ENCODE measurements at regions not wholly inside any gene's neighbourhood (a gene's known extent, or its start where the extent isn't known, plus 50 kb on each side); places are given as distances from the start of the nearest gene placed in this dataset.

- H3K36me3 ChIP-seq (replicated peaks in 1 of 2; ENCODE audit: insufficient read depth in 1 of 2, low read depth in 2 of 2) = no peaks in the 10 kb centered on the region
- no peaks in the 10 kb centered on the region for H3K4me1 ChIP-seq
- H3K4me3 ChIP-seq = no peak overlapping the region
- intact Hi-C loops (cut with DNase I) = no loop called here
- 97 to 98% methylated on average over 3 of the region's 3 CpGs for WGBS, 2 donors
- no peaks in the 10 kb centered on the region for H3K27me3 ChIP-seq
- TF ChIP-seq POLR2A (IDR thresholded peaks at IDR 0.05) = no peak
- TF ChIP-seq CTCF (IDR thresholded peaks at IDR 0.05) = no peak
- ATAC-seq (no peak), DNase-seq (no peak)
- H3K9me3 ChIP-seq = no peaks in the 10 kb centered on the region
- no peak overlapping the region for H3K27ac ChIP-seq
These were observed 436.1 kb downstream of the UTRN start for GRCh38 chr6:144721232-144721631.

- ATAC-seq (no peak), DNase-seq (no peak)
- no peak for TF ChIP-seq CTCF (IDR thresholded peaks at IDR 0.05)
- TF ChIP-seq POLR2A (IDR thresholded peaks at IDR 0.05) = no peak
- no peaks in the 10 kb centered on the region for H3K36me3 ChIP-seq (replicated peaks in 1 of 2; ENCODE audit: insufficient read depth in 1 of 2, low read depth in 2 of 2)
- H3K27ac ChIP-seq = no peak overlapping the region
- 82 to 89% methylated on average over 3 of the region's 3 CpGs for WGBS, 2 donors
- intact Hi-C loops (cut with DNase I) = no loop called here
- H3K4me1 ChIP-seq = no peaks in the 10 kb centered on the region
- no peaks in the 10 kb centered on the region for H3K9me3 ChIP-seq
- H3K27me3 ChIP-seq = no peaks in the 10 kb centered on the region
- no peak overlapping the region for H3K4me3 ChIP-seq
These were observed 437.1 kb downstream of the UTRN start for GRCh38 chr6:144722154-144722737.

- no peaks in the 10 kb centered on the region for H3K36me3 ChIP-seq (replicated peaks in 1 of 2; ENCODE audit: insufficient read depth in 1 of 2, low read depth in 2 of 2)
- H3K9me3 ChIP-seq = no peaks in the 10 kb centered on the region
- no peak overlapping the region for H3K27ac ChIP-seq
- no peaks in the 10 kb centered on the region for H3K27me3 ChIP-seq
- TF ChIP-seq CTCF (IDR thresholded peaks at IDR 0.05) (no peak), POLR2A (IDR thresholded peaks at IDR 0.05) (no peak)
- no peaks in the 10 kb centered on the region for H3K4me1 ChIP-seq
- DNase-seq (no peak), ATAC-seq (no peak)
- intact Hi-C loops (cut with DNase I) = no loop called here
- H3K4me3 ChIP-seq = no peak overlapping the region
These were observed 437.8 kb downstream of the UTRN start for GRCh38 chr6:144722925-144723324.

- intact Hi-C loops (cut with DNase I) = no loop called here
- no peak for ATAC-seq
- TF ChIP-seq POLR2A (IDR thresholded peaks at IDR 0.05) (no peak), CTCF (IDR thresholded peaks at IDR 0.05) (no peak)
These were observed 438.3 kb downstream of the UTRN start for GRCh38 chr6:144723431-144723830.

GRCh38 chr6:144724818-144725217 is 439.7 kb downstream of the UTRN start:
- no peak for ATAC-seq
- no peak for DNase-seq
- no peak overlapping the region for H3K27ac ChIP-seq
- intact Hi-C loops (cut with DNase I) = no loop called here
- no peaks in the 10 kb centered on the region for H3K27me3 ChIP-seq
- 87 to 95% methylated on average over 2 of the region's 2 CpGs for WGBS, 2 donors
- no peaks in the 10 kb centered on the region for H3K36me3 ChIP-seq (replicated peaks in 1 of 2; ENCODE audit: insufficient read depth in 1 of 2, low read depth in 2 of 2)
- no peaks in the 10 kb centered on the region for H3K9me3 ChIP-seq
- no peak overlapping the region for H3K4me3 ChIP-seq
- no peaks in the 10 kb centered on the region for H3K4me1 ChIP-seq
- TF ChIP-seq POLR2A (IDR thresholded peaks at IDR 0.05) = no peak
- no peak for TF ChIP-seq CTCF (IDR thresholded peaks at IDR 0.05)

More at GRCh38 chr6:144723431-144723830, 438.3 kb downstream of the UTRN start:
- no peaks in the 10 kb centered on the region for H3K4me1 ChIP-seq
- H3K4me3 ChIP-seq = no peak overlapping the region
- DNase-seq = no peak
- no peaks in the 10 kb centered on the region for H3K27me3 ChIP-seq
- no peaks in the 10 kb centered on the region for H3K9me3 ChIP-seq
- H3K27ac ChIP-seq = no peak overlapping the region
- no peaks in the 10 kb centered on the region for H3K36me3 ChIP-seq (replicated peaks in 1 of 2; ENCODE audit: insufficient read depth in 1 of 2, low read depth in 2 of 2)
